Endothelial cell (in vitro differentiated cells): ENCODE measurements at regions not wholly inside any gene's neighbourhood (a gene's known extent, or its start where the extent isn't known, plus 50 kb on each side); places are given as distances from the start of the nearest gene placed in this dataset.

Experiments
- DNase-seq: peaks from one replicate; pipeline ENCODE4 v3.0.0; 2021; ENCODE audit warnings: low spot score
- H3K27ac Mint-ChIP-seq: one replicate; pipeline ENCODE4 v1.8.0; 2021; ENCODE audit warnings: mixed read lengths, inconsistent platforms; ENCODE audit not compliant: unreplicated experiment
- H3K27me3 Mint-ChIP-seq: one replicate; pipeline ENCODE4 v1.8.0; 2021; ENCODE audit warnings: mild to moderate bottlenecking, moderate library complexity, mixed read lengths, inconsistent platforms; ENCODE audit not compliant: unreplicated experiment
- H3K36me3 Mint-ChIP-seq: one replicate; pipeline ENCODE4 v1.8.0; 2021; ENCODE audit warnings: mild to moderate bottlenecking, low read depth, mixed read lengths, inconsistent platforms; ENCODE audit not compliant: unreplicated experiment
- H3K4me1 Mint-ChIP-seq: one replicate; pipeline ENCODE4 v1.8.0; 2021; ENCODE audit warnings: mild to moderate bottlenecking, mixed read lengths, inconsistent platforms; ENCODE audit not compliant: unreplicated experiment
- H3K4me3 Mint-ChIP-seq: one replicate; pipeline ENCODE4 v1.8.0; 2021; ENCODE audit warnings: mild to moderate bottlenecking, mixed read lengths, inconsistent platforms; ENCODE audit not compliant: unreplicated experiment
- H3K9me3 Mint-ChIP-seq: one replicate; pipeline ENCODE4 v1.8.0; 2021; ENCODE audit warnings: mixed read lengths, inconsistent platforms; ENCODE audit not compliant: unreplicated experiment
- CTCF ChIP-seq: fragments of 200-600 bp; sonication (generic); IDR thresholded peaks from one replicate; pipeline ENCODE4 v1.5.0; 2021; ENCODE audit warnings: antibody characterized with exemption; ENCODE audit not compliant: unreplicated experiment

GRCh38 chr7:131621652-131622051, 65.2 kb upstream of the PODXL start:
- peaks cover 6% of the 10 kb centered on the region for H3K27me3 Mint-ChIP-seq
- no peak overlapping the region for H3K27ac Mint-ChIP-seq
- no peaks in the 10 kb centered on the region for H3K9me3 Mint-ChIP-seq
- TF ChIP-seq CTCF, result no peak
- H3K4me1 Mint-ChIP-seq, result peaks cover 34% of the 10 kb centered on the region
- H3K36me3 Mint-ChIP-seq, result no peaks in the 10 kb centered on the region
- no peak for DNase-seq
- no peak overlapping the region for H3K4me3 Mint-ChIP-seq

DNA sequence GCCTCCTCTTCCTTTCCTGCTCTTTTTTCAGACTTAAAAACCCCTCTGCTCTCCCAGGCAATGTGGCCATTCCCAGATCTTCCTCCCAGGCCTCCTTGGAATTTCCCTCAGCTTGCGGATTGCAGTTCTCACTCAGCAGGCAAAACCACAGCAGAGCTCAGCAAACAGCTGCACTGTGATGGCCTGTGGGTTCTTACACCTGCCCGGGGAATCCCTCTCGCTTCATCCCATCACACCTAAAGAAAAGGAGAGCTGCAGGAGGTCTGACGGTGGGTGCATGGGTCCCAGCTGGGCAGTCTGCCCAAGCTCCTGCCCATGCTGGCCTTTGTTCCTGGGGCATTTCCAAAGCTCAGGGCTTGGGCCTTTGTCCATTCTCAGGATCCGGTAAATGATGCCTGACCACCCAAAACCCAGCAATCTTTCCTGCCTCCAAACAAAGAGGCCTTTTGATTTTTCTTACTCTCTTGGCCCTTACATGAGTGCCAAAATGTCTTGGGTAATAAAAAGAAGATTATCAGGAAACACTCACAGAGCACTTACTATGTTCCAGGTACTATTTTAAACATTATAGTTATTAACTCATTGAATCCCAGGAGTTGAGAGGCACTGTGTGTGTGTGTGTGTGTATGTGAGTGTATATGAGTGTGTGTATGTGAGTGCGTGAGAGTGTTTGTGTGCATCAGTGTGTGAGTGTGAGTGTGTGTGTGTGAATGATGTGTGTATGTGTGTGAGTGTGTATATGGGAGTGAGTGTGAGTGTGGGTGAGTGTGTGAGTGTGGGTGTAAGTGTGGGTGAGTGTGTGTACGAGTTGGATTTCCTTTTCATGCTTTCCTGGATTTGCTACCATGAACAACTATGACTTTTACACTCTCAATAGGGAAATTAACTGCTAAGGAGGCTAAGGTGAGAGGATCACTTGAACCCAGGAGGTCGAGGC, 64.5 kb upstream of the PODXL start:
- Mint-ChIP-seq H3K4me1 (peaks cover 29% of the 10 kb centered on the region), H3K27ac (peak overlapping the region; percentile 1), H3K9me3 (no peaks in the 10 kb centered on the region), H3K4me3 (no peak overlapping the region), H3K27me3 (peaks cover 3% of the 10 kb centered on the region), H3K36me3 (no peaks in the 10 kb centered on the region)
- DNase-seq, result no peak
- no peak for TF ChIP-seq CTCF

GRCh38 chr7:131619336-131620305, 63.2 kb upstream of the PODXL start:
- Mint-ChIP-seq H3K27me3 (peaks cover 3% of the 10 kb centered on the region), H3K36me3 (no peaks in the 10 kb centered on the region), H3K4me3 (no peak overlapping the region), H3K9me3 (no peaks in the 10 kb centered on the region), H3K27ac (peak overlapping the region; percentile 72), H3K4me1 (peaks cover 24% of the 10 kb centered on the region)
- DNase-seq, result no peak
- no peak for TF ChIP-seq CTCF

DNA sequence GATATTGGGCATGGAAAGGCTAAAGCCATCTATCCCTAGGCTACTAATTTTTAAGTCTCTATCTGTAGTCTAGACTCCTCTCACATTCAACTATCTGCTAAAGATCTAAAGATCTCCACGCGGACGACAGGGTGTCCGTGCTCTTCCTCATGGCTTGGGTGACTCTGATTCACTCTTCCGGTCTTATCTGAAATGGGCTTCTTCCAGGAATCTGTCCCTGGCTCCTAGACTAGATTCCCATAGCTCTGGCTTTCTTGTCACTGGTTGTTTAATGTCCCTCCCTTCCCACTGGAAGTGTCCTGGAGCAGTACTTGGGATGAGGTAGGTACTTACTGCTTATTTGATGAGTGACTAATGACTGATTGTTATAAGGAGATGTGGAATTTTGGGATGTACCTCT, 62.0 kb upstream of the PODXL start:
- Mint-ChIP-seq H3K27me3 (peaks cover 3% of the 10 kb centered on the region), H3K4me1 (peaks cover 20% of the 10 kb centered on the region), H3K36me3 (no peaks in the 10 kb centered on the region), H3K27ac (no peak overlapping the region), H3K9me3 (no peaks in the 10 kb centered on the region), H3K4me3 (no peak overlapping the region)
- no peak for TF ChIP-seq CTCF
- DNase-seq, result no peak
